Omental fat pad (tissue), 3 donors: ENCODE measurements at regions not wholly inside any gene's neighbourhood (a gene's known extent, or its start where the extent isn't known, plus 50 kb on each side); places are given as distances from the start of the nearest gene placed in this dataset.

ENCODE experiments used
- ATAC-seq: fragments of 150-250 bp; one replicate; pipeline ENCODE4 v1.9.1; 2016; ENCODE audit warnings: mild to moderate bottlenecking, moderate library complexity; ENCODE audit not compliant: low FRiP score
- DNase-seq: peaks from one replicate; pipeline ENCODE4 v3.0.0-alpha.2; 2019; ENCODE audit warnings: low spot score
- CTCF ChIP-seq, 3 donors: fragments of 450-650 bp; IDR thresholded peaks; one replicate each; pipeline ENCODE4 v1.5.1; 2016 to 2017; ENCODE audit warnings: antibody characterized with exemption in 3 of 3, mild to moderate bottlenecking in 3 of 3, moderate library complexity in 2 of 3

GRCh38 chr1:238107322-238107721, 216.6 kb upstream of the ZP4 start:
- no peak for DNase-seq
- ATAC-seq, result no peak
- TF ChIP-seq CTCF (IDR thresholded peaks at IDR 0.05), result no peak

- ATAC-seq, result no peak
- no peak for TF ChIP-seq CTCF (IDR thresholded peaks at IDR 0.05)
- DNase-seq, result no peak
These were observed 214.0 kb upstream of the ZP4 start for GRCh38 chr1:238104752-238105151.

GRCh38 chr1:238101923-238102322, 211.2 kb upstream of the ZP4 start:
- TF ChIP-seq CTCF (IDR thresholded peaks at IDR 0.05), result no peak
- ATAC-seq, result no peak
- DNase-seq, result no peak

- ATAC-seq (no peak), DNase-seq (no peak)
These were observed 209.1 kb upstream of the ZP4 start for GRCh38 chr1:238099871-238100270.

GRCh38 chr1:238089615-238090014, 198.9 kb upstream of the ZP4 start:
- no peak for DNase-seq
- TF ChIP-seq CTCF (IDR thresholded peaks at IDR 0.05), result no peak
- ATAC-seq, result no peak

More at GRCh38 chr1:238099871-238100270, 209.1 kb upstream of the ZP4 start:
- TF ChIP-seq CTCF (IDR thresholded peaks at IDR 0.05), result no peak

GRCh38 chr1:238088560-238089290, 198.0 kb upstream of the ZP4 start:
- no peak for TF ChIP-seq CTCF (IDR thresholded peaks at IDR 0.05)
- ATAC-seq, result no peak
- no peak for DNase-seq

- TF ChIP-seq CTCF (IDR thresholded peaks at IDR 0.05), result no peak
- no peak for ATAC-seq
- DNase-seq, result no peak
These were observed 183.3 kb upstream of the ZP4 start for GRCh38 chr1:238073991-238074390.
